Tibial artery (tissue), 4 donors: ENCODE measurements at regions not wholly inside any gene's neighbourhood (a gene's known extent, or its start where the extent isn't known, plus 50 kb on each side); places are given as distances from the start of the nearest gene placed in this dataset.

ENCODE experiments used
- DNase-seq, 2 donors: peaks; one replicate each; pipeline ENCODE4 v3.0.0-alpha.2; 2019
- H3K27ac ChIP-seq, 2 donors: fragments of 200-600 bp; sonication (generic) in 1 of 2; 1 replicate in 1 of 2; 2 replicates in 1 of 2; pipeline ENCODE4 v1.5.1; 2018 to 2019; ENCODE audit warnings: mild to moderate bottlenecking in 1 of 2
- H3K27me3 ChIP-seq, 2 donors: fragments of 200-600 bp; sonication (generic) in 1 of 2; one replicate each; pipeline versions ENCODE4 v1.5.1 to v1.6.0; 2016 to 2019
- H3K36me3 ChIP-seq, 3 donors: fragments of 200-600 bp; sonication (generic) in 2 of 3; one replicate each; pipeline ENCODE4 v1.5.1; 2016 to 2019; ENCODE audit warnings: mild to moderate bottlenecking in 2 of 3
- H3K4me1 ChIP-seq, 4 donors: fragments of 200-600 bp; sonication (generic) in 2 of 4; 1 replicate in 3 of 4; 2 replicates in 1 of 4; pipeline ENCODE4 v1.5.1; 2016 to 2019
- H3K4me3 ChIP-seq, 2 donors: fragments of 200-600 bp; sonication (generic) in 1 of 2; 1 replicate in 1 of 2; 2 replicates in 1 of 2; pipeline ENCODE4 v1.5.1; 2018 to 2019; ENCODE audit warnings: mild to moderate bottlenecking in 2 of 2
- H3K9me3 ChIP-seq, 3 donors: fragments of 200-600 bp; sonication (generic) in 1 of 3; one replicate each; pipeline ENCODE4 v1.5.1; 2016 to 2019
- CTCF ChIP-seq, 2 experiments: fragments of 200-600 bp in 1 of 2; fragments of 450-650 bp in 1 of 2; IDR thresholded peaks; one replicate each; pipeline ENCODE4 v1.5.1; 2017 to 2019; ENCODE audit warnings: antibody characterized with exemption in 2 of 2, mild to moderate bottlenecking in 1 of 2, moderate library complexity in 1 of 2
- intact Hi-C: fragments of 100-400 bp; cut with DNase I; formaldehyde crosslinking; loops from one replicate; pipeline ENCODE4 v1.15.0; 2023; ENCODE audit warnings: low total_unique reads

- no peak overlapping the region for H3K27ac ChIP-seq
- H3K36me3 ChIP-seq: no peaks in the 10 kb centered on the region
- H3K4me1 ChIP-seq: peaks cover 0 to 14% (median 0%) of the 10 kb centered on the region in 4 donors
- H3K27me3 ChIP-seq: no peaks in the 10 kb centered on the region
- intact Hi-C loops: no loop called here
- no peak for DNase-seq
- no peaks in the 10 kb centered on the region for H3K9me3 ChIP-seq
- no peak for TF ChIP-seq CTCF (IDR thresholded peaks at IDR 0.05)
- no peak overlapping the region for H3K4me3 ChIP-seq
These were observed 245.3 kb upstream of the HSF2 start for GRCh38 chr6:122154155-122154554.

GRCh38 chr6:122154912-122155575 lies 244.4 kb upstream of the HSF2 start:
- Histone ChIP-seq H3K9me3 (no peaks in the 10 kb centered on the region), H3K4me1 (peaks cover 0 to 14% (median 0%) of the 10 kb centered on the region in 4 donors), H3K4me3 (no peak overlapping the region), H3K27me3 (no peaks in the 10 kb centered on the region), H3K36me3 (no peaks in the 10 kb centered on the region), H3K27ac (no peak overlapping the region)
- no peak for TF ChIP-seq CTCF (IDR thresholded peaks at IDR 0.05)
- intact Hi-C loops: no loop called here
- no peak for DNase-seq

- Histone ChIP-seq H3K9me3 (no peaks in the 10 kb centered on the region), H3K4me3 (no peak overlapping the region), H3K36me3 (no peaks in the 10 kb centered on the region), H3K27ac (no peak overlapping the region), H3K27me3 (no peaks in the 10 kb centered on the region), H3K4me1 (no peaks in the 10 kb centered on the region)
- no peak for DNase-seq
- no peak for TF ChIP-seq CTCF (IDR thresholded peaks at IDR 0.05)
- intact Hi-C loops: no loop called here
These were observed 238.3 kb upstream of the HSF2 start for GRCh38 chr6:122161136-122161535.

- Histone ChIP-seq H3K36me3 (no peaks in the 10 kb centered on the region), H3K27me3 (no peaks in the 10 kb centered on the region), H3K4me1 (peaks cover 0 to 17% (median 0%) of the 10 kb centered on the region in 4 donors), H3K9me3 (no peaks in the 10 kb centered on the region), H3K27ac (no peak overlapping the region), H3K4me3 (no peak overlapping the region)
- DNase-seq: no peak
- intact Hi-C loops: no loop called here
- TF ChIP-seq CTCF (IDR thresholded peaks at IDR 0.05): no peak
These were observed 234.4 kb upstream of the HSF2 start for GRCh38 chr6:122165014-122165413.

- H3K36me3 ChIP-seq: no peaks in the 10 kb centered on the region
- H3K27ac ChIP-seq: no peak overlapping the region
- no peak overlapping the region for H3K4me3 ChIP-seq
- no peak for DNase-seq
- peaks cover 0 to 25% (median 0%) of the 10 kb centered on the region in 4 donors for H3K4me1 ChIP-seq
- H3K27me3 ChIP-seq: no peaks in the 10 kb centered on the region
- TF ChIP-seq CTCF (IDR thresholded peaks at IDR 0.05): no peak
- H3K9me3 ChIP-seq: no peaks in the 10 kb centered on the region
- intact Hi-C loops: no loop called here
These were observed 229.2 kb upstream of the HSF2 start for GRCh38 chr6:122170274-122170673.

- intact Hi-C loops: no loop called here
- TF ChIP-seq CTCF (IDR thresholded peaks at IDR 0.05): no peak
These were observed 220.5 kb upstream of the HSF2 start for GRCh38 chr6:122178988-122179387.

More at GRCh38 chr6:122178988-122179387, 220.5 kb upstream of the HSF2 start:
- DNase-seq: no peak
- Histone ChIP-seq H3K27me3 (no peaks in the 10 kb centered on the region), H3K4me3 (no peak overlapping the region), H3K4me1 (peaks cover 0 to 6% (median 3%) of the 10 kb centered on the region in 4 donors), H3K27ac (no peak overlapping the region), H3K9me3 (no peaks in the 10 kb centered on the region), H3K36me3 (no peaks in the 10 kb centered on the region)
